NCI-H524 (cell line): ENCODE measurements at regions not wholly inside any gene's neighbourhood (a gene's known extent, or its start where the extent isn't known, plus 50 kb on each side); places are given as distances from the start of the nearest gene placed in this dataset.

Experiments
- DNase-seq, 2 experiments: peaks; one replicate each; lab custom pipeline; 2025; lab: John Stamatoyannopoulos, UW

DNA sequence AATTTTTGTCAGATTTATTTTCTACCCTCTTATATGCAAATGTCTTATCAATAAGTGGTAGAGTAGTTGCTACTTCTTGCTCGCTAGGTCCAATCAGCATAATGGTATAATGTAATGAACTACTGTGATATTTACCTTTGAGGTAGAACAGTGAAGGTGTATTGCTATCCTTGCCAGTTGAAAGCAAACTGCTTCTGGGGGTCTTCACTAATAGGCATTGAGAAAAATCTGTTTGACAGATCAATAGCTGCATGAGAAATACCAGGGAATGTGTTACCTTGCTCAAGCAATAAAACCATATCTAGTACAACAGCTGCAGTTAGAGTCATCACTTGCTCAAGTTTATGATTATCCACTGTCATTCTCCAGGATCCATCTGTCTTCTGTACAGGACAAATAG, 50.1 kb upstream of the EFEMP1 start:
- no peak for DNase-seq

DNA sequence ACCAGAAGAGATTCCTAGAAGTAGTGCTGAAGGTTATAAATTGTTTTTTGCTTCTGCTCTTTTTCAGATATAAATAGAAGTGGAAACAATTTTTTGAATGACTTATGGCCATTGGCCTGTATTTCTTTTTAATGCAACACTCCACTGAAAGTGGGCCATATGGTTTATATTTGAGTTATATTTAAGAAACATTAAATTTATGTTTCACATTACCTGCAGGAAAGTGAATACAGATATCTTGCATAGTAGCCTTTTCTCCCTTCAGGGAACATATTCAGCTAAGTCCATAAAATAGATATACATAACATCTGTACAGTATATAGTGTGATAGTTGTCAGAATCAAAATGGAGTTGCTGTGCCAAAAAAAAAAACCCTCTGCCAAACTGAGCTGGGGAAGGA, 53.1 kb upstream of the EFEMP1 start:
- no peak for DNase-seq

DNA sequence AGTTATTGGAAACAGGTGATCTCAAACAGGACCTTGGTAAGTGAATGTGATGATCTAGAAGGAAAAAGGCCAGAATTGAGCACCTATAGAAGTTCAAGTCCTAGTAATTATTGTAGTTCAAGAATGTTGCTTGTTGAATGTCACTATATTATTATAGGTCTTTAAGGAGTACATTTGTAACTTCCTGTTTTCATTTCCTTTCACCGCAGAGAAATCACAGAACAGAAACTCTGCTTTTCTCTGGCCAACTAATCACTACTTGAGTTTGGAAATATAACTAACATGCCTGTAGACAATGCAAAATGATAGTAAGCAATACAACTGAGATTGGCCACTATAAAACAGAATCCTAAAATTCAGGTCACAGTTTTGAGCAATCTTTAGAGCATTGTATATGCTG, 61.8 kb upstream of the EFEMP1 start:
- DNase-seq = no peak

DNA sequence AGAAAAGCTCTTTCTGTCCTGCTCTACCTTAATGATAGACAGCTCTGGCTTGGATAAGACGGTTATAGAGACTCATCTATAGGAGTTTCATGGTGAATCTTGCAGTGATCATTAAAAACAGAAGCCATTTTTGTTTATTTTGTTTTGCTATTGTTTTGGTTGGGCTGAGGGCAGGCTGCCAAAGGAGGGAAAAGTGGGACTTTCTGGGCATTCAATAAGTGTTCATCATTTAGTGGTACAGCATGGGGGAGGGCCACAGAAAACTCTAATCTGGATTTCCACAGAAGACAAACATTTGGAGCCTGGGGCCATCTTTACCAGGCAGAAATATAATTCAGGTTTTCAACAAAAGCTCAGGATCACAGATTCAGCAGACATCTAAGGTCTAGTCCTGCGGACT, 62.4 kb upstream of the EFEMP1 start:
- no peak for DNase-seq

DNA sequence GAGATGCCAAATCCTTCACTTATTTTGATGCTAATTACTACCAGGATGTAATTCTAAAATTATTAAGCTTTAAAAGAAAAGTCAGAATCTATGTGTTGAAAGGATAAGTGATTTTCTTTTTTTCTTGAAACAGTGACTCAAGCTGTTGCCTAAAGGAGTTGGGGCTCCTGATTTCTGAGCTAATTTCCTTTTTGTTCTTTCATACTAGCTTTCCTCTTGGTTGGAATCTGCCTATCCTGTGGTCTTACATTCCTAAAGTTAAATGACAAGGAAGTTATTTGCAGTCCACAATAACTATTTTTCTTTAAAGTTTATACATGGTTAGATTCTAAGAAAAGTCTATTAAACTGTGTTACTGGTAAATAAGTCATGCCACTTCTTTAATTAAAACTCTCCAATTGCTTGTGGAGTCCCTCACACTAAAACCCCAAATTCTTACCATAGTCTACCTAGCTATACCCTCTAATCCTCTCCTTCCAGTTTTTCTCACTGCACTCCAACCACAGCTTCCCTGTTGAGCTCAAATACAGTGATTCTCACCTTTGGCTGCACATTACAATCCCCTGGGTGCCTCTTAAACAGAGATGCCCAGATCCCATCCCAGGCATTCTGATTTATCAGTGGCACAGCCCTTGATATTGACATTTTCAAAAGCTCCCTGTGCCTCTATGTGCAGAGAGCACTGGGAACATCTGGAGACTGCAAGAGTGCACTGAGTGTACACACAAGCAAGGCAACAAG, 63.3 kb upstream of the EFEMP1 start:
- DNase-seq = no peak

DNA sequence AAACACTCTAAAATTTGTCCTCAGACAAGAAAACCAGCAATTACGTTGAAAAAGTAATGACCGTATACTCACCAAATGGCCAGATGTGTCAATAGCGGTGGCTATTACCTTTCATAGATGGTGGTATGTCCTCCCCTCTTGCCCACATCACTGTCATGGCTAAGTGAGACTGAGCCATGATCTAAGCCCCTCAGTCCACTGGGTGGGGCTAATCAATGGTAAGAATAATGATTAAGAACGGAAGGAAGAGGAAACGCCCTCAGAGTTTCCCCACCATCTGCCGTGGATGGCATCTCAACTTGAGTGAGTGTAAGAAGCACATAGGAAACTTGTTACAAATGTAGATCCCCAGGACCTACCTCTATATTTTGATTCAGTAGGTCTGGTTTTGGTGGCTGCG, 65.8 kb upstream of the EFEMP1 start:
- no peak for DNase-seq

DNA sequence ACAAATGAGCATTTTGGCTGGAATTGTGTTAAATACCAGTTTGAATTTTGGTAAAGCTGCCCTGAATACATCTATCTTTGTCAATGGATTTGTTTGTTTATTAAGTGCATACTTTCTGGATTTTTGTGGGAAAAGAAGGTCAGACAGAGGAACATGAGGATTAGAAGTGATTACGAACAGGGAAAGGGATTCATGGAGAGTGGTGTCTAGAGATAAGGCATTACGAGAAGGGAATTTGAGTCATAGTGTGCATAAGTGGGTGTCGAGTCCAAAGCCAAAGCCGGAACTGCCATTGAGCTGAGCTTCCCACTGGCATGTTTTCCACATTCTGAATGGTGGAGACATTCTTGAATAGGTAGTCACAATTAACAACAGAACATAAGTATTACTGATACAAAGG, 68.9 kb upstream of the EFEMP1 start:
- DNase-seq = no peak

DNA sequence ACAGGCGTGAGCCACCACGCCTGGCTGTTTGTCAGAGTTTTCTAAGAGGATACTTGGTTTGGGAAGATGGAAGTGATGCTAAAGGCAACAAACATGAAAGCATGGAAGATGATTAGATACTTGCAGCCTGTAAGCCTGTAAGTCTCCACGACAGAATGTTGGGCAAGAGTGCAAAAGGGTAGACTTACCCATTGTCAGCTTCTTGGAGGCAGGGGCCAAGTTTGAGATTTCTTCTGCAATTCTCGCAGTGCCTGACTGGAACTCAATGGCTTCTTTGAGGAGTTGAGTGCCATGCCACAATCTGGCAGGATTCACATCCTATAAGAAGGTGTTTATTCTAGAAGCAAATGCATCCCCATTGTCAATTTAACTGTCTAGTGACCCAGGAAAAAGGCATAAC, 70.1 kb upstream of the EFEMP1 start:
- no peak for DNase-seq

DNA sequence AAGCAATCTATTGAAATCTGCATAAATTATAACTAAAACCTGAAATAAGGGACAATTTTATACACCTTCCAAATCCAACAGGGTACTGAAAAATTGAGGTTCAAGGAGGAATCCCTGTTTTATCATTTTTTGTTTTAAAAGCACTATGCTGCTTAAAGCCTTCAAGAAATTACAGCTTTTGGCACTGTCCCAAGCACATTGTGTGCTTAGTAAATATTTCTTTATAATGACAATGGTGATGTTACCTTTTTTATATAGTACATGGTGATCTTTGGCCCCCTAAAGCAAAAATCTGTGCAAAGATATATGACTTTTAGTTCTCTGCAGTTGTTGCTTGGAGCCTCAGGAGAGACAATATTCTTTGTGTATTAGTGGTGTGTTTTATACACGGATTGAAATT, 71.6 kb upstream of the EFEMP1 start:
- no peak for DNase-seq

DNA sequence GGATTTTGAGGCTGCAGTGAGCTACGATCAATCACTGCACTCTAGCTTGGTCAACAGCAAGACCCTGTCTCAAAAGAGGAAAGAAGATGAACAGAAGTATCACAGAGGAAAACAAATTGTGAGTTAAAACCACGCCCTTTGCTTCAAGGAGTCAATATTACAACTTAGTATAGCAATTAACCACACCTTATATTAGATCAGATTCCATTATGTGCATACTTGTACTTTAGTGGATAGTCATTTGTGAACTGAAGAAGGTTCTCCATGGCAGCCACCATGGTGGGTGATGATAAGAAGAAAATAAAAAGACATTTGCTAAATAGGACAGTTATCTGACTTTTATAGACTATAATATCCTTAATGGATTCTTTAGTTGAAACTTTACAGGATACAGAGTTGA, 72.3 kb upstream of the EFEMP1 start:
- no peak for DNase-seq

DNA sequence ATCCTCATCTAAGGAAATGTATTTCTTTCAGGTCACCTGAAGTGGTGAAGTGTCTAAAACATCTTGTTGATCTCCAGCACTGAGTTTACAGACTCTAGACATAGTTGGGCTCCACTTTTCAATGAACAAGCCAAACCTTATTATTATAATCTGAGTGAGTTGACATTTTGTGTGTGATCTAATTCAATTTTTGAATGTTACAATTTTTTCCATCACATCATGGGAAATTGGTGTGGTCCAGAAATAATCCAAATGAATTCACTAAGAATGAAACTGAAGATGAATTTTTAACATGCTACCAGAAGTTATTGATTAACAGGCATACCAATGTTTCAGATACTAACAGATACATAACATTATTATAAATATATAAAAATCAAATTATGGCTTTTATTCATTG, 75.6 kb upstream of the EFEMP1 start:
- no peak for DNase-seq

DNA sequence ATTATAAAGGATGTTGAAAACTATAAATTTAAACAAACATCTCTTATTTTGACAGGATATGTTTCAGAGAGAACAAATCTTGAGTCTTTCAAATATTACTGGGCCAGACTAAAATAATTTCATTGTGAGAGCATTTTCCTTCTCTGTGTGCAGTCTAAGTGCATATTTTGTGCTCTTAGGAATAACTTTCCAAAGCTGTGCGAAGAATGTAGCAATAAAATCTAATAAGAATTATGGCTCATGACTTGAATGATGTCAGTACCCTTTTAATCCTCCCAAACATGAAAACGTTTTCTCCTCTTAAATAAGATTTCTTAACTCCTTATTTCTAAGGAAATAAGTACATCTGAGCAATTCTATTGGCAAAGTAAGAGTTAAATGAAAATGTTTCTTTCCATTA, 76.2 kb upstream of the EFEMP1 start:
- DNase-seq = no peak

DNA sequence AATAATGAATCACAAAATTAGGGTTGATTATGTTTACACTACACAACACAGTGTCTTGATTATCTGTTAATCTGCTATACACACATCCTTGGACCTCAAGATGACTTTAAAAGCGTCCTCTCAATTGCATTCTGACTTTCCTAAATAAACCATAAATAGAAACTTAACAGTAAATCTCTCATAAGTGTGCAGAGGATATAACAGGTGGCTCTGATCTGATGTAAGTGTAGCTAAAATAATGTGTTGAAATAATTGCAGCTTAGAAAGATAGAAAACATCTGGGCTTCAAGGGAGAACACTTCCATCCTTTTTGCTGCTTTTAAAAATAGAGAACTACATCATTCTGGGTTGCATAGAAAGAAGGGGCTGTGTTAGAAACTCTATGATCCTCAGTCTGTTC, 78.4 kb upstream of the EFEMP1 start:
- DNase-seq = peak in 1 of 2 experiments; percentile 64

DNA sequence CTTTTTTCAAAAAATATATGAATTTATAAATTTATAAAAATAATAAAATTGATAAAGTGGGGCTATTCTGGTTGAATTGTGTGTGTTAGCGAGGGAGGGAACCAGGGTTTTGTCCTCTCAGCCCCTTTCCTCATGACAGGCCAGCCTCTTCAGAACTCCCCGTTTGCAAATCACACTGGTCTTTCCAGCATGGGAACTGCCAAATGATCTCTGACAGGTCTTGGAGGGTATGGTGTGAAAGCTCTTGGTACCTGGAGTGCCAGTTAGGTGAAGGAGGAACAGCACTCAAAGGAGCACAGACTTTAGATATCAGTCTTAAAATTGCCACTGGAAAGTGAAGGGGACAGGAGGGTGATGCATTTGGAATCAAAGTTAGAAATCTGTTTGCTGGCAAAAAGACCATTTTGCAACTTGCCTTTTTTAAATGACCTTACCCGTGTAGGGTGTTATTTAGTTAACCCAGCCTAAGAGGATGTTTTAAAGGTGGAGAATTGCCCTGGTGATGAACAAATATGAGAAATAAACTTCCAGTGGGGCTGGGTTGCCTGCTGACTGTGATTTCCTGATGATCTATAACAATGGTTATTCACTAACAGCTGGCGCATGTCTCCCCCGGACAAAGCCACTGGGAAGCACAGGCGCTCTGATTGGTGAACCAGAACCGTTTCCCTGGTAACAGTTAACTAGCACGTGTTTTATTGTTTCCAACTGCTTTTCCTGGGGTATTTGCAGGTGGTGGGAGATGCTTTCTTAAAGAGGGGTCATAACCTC, 85.3 kb upstream of the EFEMP1 start:
- peak; percentile 77 to 96 for DNase-seq

DNA sequence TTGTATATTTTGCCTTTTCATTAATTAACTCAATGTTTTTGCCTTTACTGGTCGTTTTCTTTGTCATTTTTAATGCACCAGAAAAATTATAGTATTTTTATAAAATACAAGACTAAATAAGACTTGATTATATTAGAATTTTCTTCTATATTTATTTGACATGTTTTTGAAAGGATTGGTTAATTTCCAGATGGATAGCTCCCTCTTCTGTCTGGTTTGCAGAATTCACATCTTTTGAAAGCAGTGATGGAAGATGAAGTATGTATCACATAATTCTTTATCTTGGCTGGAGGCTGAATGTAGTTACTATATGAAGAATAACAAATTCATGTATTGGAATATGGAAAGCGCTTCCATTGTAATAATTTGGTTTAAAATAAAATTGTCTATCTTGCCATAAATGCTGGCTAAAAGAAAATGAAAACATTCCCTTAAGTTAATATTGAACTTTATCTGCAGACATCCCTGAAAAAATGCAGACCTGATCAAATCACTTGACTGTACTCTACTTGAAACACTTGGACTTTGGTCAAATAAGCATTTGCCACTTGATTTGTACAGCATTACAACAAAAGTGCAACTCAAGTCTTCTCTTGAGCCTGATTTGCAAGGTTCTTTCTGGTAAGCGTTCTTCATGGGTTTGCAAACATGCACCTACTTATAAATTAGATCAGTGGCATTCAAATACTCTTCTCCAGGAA, 86.3 kb upstream of the EFEMP1 start:
- DNase-seq = peak in 1 of 2 experiments; percentile 69

DNA sequence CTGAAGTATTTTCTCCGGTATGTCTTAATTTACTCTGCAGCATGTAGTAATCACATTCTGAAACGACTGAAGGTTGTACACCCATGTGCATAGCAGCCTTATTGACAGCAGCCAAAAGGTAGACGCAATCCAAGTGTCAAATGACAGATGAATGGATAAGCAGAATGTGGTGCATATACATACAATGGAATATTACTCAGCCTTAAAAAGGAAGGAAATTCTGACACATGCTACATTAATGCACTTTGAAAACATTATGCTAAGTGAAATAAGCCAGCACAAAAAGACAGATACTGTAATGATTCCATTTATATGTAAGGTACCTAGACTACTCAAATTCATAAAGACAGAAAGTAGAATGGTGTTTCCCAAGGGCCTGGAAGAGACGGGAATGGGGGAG, 88.0 kb upstream of the EFEMP1 start:
- DNase-seq = no peak

DNA sequence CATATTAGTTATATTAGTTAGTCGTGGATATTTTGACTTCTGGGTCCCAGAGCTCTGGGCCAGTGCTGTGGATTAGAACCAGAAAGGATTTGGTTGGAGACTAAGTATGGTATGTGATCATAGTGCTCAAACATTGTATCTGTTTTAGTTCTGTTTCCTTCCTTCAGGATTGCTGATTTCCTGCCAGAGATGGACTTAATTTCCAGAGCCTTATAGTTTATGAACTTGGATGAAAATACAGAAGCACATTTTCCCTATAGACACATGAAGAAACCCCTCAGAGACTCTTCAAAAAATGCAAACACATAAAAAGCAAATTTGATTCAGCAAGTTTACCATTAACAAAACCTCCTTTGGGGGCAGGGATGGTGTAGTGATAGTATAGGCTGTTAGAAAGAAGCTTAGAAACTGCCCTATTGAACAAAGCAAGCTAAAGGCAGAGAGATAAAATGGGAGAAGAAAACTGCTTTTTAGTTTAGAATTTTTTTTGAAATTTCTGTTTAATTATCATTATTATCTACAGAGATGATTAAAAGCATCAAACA, 88.7 kb upstream of the EFEMP1 start:
- DNase-seq = peak in 1 of 2 experiments; percentile 16

DNA sequence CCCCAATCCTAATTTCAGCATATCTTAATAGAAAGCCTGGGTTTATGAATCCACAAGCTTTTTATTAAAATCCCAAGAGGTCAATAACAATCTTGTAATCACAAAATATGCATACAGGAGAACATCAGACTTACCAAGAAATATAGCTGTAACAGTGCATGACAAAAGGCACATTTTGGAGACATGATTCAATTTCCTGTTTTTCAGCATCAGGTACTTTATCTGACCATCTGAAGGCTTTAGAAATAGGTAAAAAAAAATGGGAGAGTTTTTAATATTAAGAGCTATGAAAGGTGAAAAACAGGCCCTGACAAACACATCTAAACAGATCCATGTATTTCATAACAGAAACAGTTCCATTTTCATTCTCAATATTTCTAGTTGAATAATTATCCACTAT, 89.9 kb upstream of the EFEMP1 start:
- DNase-seq = no peak

DNA sequence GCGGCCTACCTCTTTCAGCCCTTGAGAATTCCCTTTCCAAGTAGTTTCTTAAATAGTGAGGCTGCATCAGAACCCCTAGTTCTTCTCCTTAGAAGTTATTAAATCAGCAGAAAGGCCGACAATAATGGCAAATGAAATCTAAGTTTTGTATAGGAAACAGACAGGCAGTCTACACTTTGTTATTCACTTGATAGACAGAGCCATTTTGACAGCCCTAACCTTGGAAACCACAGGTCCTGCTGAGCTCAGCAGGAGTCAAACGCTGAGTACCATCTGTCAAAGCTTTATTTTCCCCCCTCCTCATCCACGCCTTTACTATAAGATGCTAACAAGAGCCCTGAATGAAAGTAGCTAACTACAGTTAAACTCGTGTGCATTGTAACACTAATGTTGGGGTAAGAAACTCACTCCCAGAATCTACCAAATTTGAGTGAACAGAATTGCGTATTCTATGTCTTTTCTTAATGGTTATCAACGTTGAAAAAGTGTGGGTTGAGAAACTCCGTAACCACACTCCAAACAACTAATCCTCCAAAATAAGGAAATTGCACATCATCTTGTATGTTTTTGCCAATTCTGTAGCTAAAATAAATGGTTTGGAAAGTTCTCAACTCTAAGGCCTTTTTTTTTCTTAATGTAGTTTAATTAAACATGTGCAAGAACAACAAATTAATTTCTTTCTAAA, 90.6 kb upstream of the EFEMP1 start:
- peak; percentile 82 to 96 for DNase-seq

DNA sequence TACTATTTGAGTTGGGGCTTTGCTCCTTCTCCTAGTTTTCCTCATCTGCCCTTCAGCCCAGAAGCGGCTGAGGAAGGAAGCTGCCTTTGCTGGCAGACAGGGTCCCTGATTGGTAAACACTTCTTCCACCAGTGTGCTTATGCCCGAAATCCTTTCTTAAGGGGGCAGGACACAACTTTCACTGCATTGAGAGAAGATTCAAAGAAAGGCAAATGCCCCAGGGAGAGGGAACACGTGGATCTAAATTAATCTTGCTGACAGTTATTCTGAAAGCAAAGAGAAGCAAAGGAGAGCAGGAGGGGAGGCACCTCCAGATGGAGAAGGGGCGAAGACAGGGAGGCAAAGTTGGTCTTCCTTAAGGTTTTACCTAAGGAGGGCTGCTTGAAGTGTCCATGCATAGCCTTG, 92.1 kb upstream of the EFEMP1 start:
- DNase-seq = peak; percentile 87 to 96

DNA sequence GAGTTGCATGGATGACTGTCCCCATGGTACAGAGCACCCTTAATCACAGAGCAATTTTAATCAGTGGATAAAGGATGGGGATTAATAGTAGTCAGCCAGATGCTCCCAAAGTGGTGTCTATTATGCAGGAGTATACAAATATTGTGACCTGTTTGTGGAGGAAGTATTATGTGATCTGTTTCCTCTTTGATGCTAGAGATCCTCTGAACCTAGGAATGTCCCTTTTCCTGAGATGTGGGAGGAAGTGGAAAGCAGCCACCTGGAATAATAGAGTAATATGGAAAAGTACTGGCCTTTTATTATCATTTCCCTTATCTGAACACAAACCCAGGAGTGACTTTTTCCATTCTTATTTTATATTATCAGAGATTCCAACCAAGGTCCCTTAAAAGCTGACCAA, 94.2 kb upstream of the EFEMP1 start:
- peak in 1 of 2 experiments; percentile 76 for DNase-seq

DNA sequence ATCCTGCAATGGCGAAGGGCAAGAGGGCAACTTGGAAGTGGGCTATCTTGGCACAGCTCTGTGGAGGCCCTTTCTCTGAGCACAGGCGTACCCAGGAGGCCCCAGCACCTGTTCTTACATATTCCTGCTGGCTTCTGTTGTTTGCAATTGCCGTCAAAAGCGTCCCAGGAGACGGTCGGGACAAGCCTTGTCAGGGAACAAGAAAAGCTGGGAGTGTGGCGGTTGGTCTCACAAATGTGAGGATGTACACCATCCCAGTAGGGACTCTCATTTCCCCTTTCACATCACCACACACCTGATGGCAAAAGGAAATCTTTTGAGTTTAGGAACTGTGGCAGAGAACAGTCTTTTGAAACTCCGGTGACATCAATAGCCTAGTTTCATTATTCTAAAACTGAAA, 94.7 kb upstream of the EFEMP1 start:
- DNase-seq = peak; percentile 17 to 74
